Tibial artery (tissue), 4 donors: ENCODE measurements at regions not wholly inside any gene's neighbourhood (a gene's known extent, or its start where the extent isn't known, plus 50 kb on each side); places are given as distances from the start of the nearest gene placed in this dataset.

Source experiments
- DNase-seq, 2 donors: peaks; one replicate each; pipeline ENCODE4 v3.0.0-alpha.2; 2019
- H3K27ac ChIP-seq, 2 donors: fragments of 200-600 bp; sonication (generic) in 1 of 2; 1 replicate in 1 of 2; 2 replicates in 1 of 2; pipeline ENCODE4 v1.5.1; 2018 to 2019; ENCODE audit warnings: mild to moderate bottlenecking in 1 of 2
- H3K27me3 ChIP-seq, 2 donors: fragments of 200-600 bp; sonication (generic) in 1 of 2; one replicate each; pipeline versions ENCODE4 v1.5.1 to v1.6.0; 2016 to 2019
- H3K36me3 ChIP-seq, 3 donors: fragments of 200-600 bp; sonication (generic) in 2 of 3; one replicate each; pipeline ENCODE4 v1.5.1; 2016 to 2019; ENCODE audit warnings: mild to moderate bottlenecking in 2 of 3
- H3K4me1 ChIP-seq, 4 donors: fragments of 200-600 bp; sonication (generic) in 2 of 4; 1 replicate in 3 of 4; 2 replicates in 1 of 4; pipeline ENCODE4 v1.5.1; 2016 to 2019
- H3K4me3 ChIP-seq, 2 donors: fragments of 200-600 bp; sonication (generic) in 1 of 2; 1 replicate in 1 of 2; 2 replicates in 1 of 2; pipeline ENCODE4 v1.5.1; 2018 to 2019; ENCODE audit warnings: mild to moderate bottlenecking in 2 of 2
- H3K9me3 ChIP-seq, 3 donors: fragments of 200-600 bp; sonication (generic) in 1 of 3; one replicate each; pipeline ENCODE4 v1.5.1; 2016 to 2019
- CTCF ChIP-seq, 2 experiments: fragments of 200-600 bp in 1 of 2; fragments of 450-650 bp in 1 of 2; IDR thresholded peaks; one replicate each; pipeline ENCODE4 v1.5.1; 2017 to 2019; ENCODE audit warnings: antibody characterized with exemption in 2 of 2, mild to moderate bottlenecking in 1 of 2, moderate library complexity in 1 of 2
- intact Hi-C: fragments of 100-400 bp; cut with DNase I; formaldehyde crosslinking; loops from one replicate; pipeline ENCODE4 v1.15.0; 2023; ENCODE audit warnings: low total_unique reads

- Histone ChIP-seq H3K27ac (no peak overlapping the region), H3K4me3 (no peak overlapping the region), H3K27me3 (no peaks in the 10 kb centered on the region), H3K36me3 (no peaks in the 10 kb centered on the region), H3K9me3 (no peaks in the 10 kb centered on the region), H3K4me1 (peaks cover 0 to 21% (median 14%) of the 10 kb centered on the region in 4 donors)
- DNase-seq = no peak
- no peak for TF ChIP-seq CTCF (IDR thresholded peaks at IDR 0.05)
- intact Hi-C loops = no loop called here
These were observed 67.7 kb upstream of the ARHGAP5 start for GRCh38 chr14:32009221-32009975.

DNA sequence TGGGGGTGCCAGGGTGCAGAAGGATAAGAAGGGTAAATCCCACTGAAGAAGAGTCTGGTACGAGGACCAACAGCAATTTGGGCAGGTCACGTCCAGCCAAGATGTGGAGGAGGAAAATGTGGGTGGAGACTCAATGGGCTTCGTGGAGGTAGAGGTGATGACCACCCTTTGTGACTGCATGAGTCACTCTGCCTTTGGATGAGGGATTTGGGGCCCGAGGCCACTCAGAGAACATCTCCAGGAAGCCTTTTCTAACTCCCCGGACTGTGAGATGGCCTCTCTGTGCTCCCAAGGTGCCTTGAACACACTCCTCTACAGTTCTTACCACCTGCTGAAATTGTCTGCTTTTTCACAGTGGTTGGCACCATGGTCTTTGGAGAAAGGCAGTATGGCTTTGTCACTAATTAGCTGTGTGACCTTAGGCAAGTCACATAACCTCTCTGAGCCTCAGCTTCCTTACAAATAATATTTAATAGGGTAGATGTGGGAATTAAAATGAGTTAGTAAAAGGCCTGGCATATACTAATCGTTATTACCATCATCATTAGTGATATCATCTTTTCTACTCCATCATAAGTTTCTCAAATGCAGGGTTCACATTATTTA is 67.0 kb upstream of the ARHGAP5 start:
- Histone ChIP-seq H3K27me3 (no peaks in the 10 kb centered on the region), H3K4me1 (peaks cover 0 to 21% (median 14%) of the 10 kb centered on the region in 4 donors), H3K27ac (no peak overlapping the region), H3K36me3 (no peaks in the 10 kb centered on the region), H3K9me3 (no peaks in the 10 kb centered on the region), H3K4me3 (no peak overlapping the region)
- intact Hi-C loops = no loop called here
- DNase-seq = no peak
- no peak for TF ChIP-seq CTCF (IDR thresholded peaks at IDR 0.05)

DNA sequence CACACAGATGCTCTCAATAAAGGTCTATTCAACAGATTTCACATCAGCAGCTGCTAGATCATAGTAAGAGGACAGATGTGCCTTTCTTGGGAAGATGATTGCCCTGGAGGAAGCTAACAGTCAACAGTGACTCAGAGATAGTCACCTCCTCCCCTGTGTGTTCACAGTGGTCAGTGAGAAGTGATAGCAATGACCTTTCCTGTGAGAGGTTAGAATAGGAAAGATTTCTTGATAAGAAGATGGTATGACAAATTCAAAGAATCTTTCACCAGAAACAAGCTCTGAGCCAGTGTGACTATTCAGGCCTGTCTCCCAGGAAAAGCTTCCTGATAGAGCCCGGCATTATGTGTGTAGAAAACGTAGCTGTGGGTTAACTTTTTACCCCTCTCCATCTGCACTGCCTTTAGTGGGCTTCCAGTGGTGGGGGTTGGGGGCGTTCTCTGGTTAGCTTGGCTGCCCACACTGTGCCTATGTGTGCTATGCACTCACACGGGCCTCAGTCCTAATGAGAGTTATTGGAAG is 66.4 kb upstream of the ARHGAP5 start:
- no peak for TF ChIP-seq CTCF (IDR thresholded peaks at IDR 0.05)
- H3K27ac ChIP-seq = no peak overlapping the region
- peaks cover 0 to 21% (median 14%) of the 10 kb centered on the region in 4 donors for H3K4me1 ChIP-seq
- intact Hi-C loops = no loop called here
- no peak overlapping the region for H3K4me3 ChIP-seq
- no peak for DNase-seq
- no peaks in the 10 kb centered on the region for H3K9me3 ChIP-seq
- no peaks in the 10 kb centered on the region for H3K27me3 ChIP-seq
- H3K36me3 ChIP-seq = no peaks in the 10 kb centered on the region

- no peak overlapping the region for H3K27ac ChIP-seq
These were observed 65.9 kb upstream of the ARHGAP5 start for GRCh38 chr14:32011225-32011624.

DNA sequence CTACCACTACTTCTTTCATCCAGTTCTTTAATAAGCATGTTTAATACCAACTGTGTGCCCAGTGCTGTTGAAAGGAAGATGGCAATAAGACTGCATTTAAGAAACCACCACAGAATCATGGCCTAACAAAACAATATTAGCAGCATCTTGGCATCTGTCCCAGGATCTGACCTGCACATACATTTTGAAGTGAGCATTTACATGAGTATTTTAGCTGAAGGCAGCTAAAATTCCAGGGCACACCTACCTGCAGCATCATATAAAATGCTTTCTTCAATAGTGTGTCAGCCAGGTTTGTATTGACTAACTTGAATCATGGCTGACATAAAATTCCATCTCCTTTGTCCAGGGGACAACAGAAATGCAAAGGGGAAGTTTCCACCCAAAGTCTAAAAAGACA is 65.0 kb upstream of the ARHGAP5 start:
- Histone ChIP-seq H3K4me1 (peaks cover 0 to 14% (median 8%) of the 10 kb centered on the region in 4 donors), H3K4me3 (no peak overlapping the region), H3K9me3 (no peaks in the 10 kb centered on the region), H3K36me3 (no peaks in the 10 kb centered on the region), H3K27ac (no peak overlapping the region), H3K27me3 (no peaks in the 10 kb centered on the region)
- intact Hi-C loops = no loop called here
- no peak for DNase-seq
- no peak for TF ChIP-seq CTCF (IDR thresholded peaks at IDR 0.05)

More at GRCh38 chr14:32011225-32011624, 65.9 kb upstream of the ARHGAP5 start:
- no peak for DNase-seq
- Histone ChIP-seq H3K36me3 (no peaks in the 10 kb centered on the region), H3K4me1 (peaks cover 0 to 21% (median 14%) of the 10 kb centered on the region in 4 donors), H3K4me3 (no peak overlapping the region), H3K27me3 (no peaks in the 10 kb centered on the region), H3K9me3 (no peaks in the 10 kb centered on the region)
- TF ChIP-seq CTCF (IDR thresholded peaks at IDR 0.05) = no peak
- intact Hi-C loops = no loop called here
